K562 (cell line): ENCODE measurements at regions not wholly inside any gene's neighbourhood (a gene's known extent, or its start where the extent isn't known, plus 50 kb on each side); places are given as distances from the start of the nearest gene placed in this dataset.

Experiments used
- CTCF ChIP-seq, 3 experiments: IDR thresholded peaks in 2 of 3; conservative IDR thresholded peaks in 1 of 3; 2 replicates each; pipeline ENCODE4 v1.5.1; 2011 to 2012; ENCODE audit warnings: low read length in 3 of 3, mild to moderate bottlenecking in 3 of 3, control low read depth in 2 of 3, improper control_type of control experiment in 1 of 3, inconsistent platforms in 1 of 3, low read depth in 1 of 3, mixed read lengths in 1 of 3, moderate library complexity in 1 of 3; ENCODE audit not compliant: insufficient read depth in 2 of 3
- FOXJ2 ChIP-seq: fragments of 200-800 bp; sonication (Bioruptor generic); IDR thresholded peaks from 2 replicates; pipeline ENCODE4 v1.6.1; 2016; ENCODE audit warnings: missing genetic modification characterization, missing compliant biosample characterization
- JUND ChIP-seq, 2 experiments: IDR thresholded peaks; 2 replicates in 1 of 2; 3 replicates in 1 of 2; pipeline ENCODE4 v1.6.1; 2011; ENCODE audit warnings: borderline replicate concordance in 2 of 2, low read depth in 2 of 2, low read length in 2 of 2, improper control_type of control experiment in 1 of 2, missing biosample characterization in 1 of 2, missing genetic modification characterization in 1 of 2, missing genetic modification reagents in 1 of 2
- MAFF ChIP-seq: IDR thresholded peaks from 2 replicates; pipeline ENCODE4 v1.6.1; 2012; ENCODE audit warnings: low read length, improper control_type of control experiment
- NFE2L1 ChIP-seq: fragments of 450-650 bp; IDR thresholded peaks from 2 replicates; pipeline ENCODE4 v1.6.1; 2016; ENCODE audit warnings: missing genetic modification characterization, low read depth, mild to moderate bottlenecking, missing compliant biosample characterization, moderate library complexity, borderline replicate concordance
- POLR2A ChIP-seq: fragments of 450-650 bp; conservative IDR thresholded peaks from 2 replicates; pipeline ENCODE4 v1.6.1; 2016
- SIRT6 ChIP-seq: IDR thresholded peaks from one replicate; pipeline ENCODE4 v1.6.1; 2012; ENCODE audit warnings: low read depth, mild to moderate bottlenecking, control low read depth, inconsistent platforms, low read length, moderate library complexity
- TEAD4 ChIP-seq, 2 experiments: sonication (generic) in 1 of 2; formaldehyde crosslinking in 1 of 2; IDR thresholded peaks; 2 replicates each; pipeline versions ENCODE4 v1.6.1 to v1.8.0; 2012 to 2022; ENCODE audit warnings: borderline replicate concordance in 1 of 2, inconsistent platforms in 1 of 2, low read length in 1 of 2, mild to moderate bottlenecking in 1 of 2, missing genetic modification reagents in 1 of 2

GRCh38 chr16:66267292-66268014, 99.0 kb upstream of the CDH5 start:
- TF ChIP-seq FOXJ2 (tag) (no peak), TEAD4 (IDR thresholded peaks at IDR 0.05; ENCODE audit: low read length) (no peak), TEAD4 (CRISPR knock-in tag; IDR thresholded peaks at IDR 0.05; ENCODE audit: borderline replicate concordance) (no peak), JUND (IDR thresholded peaks at IDR 0.05; ENCODE audit: borderline replicate concordance, low read depth, low read length) (no peak), JUND (tag; IDR thresholded peaks at IDR 0.05; ENCODE audit: borderline replicate concordance, low read depth, low read length) (no peak), NFE2L1 (no peak), CTCF (IDR thresholded peaks at IDR 0.05 in 2 of 3, conservative IDR thresholded peaks at IDR 0.05 in 1 of 3; ENCODE audit: insufficient read depth in 2 of 3, low read depth in 1 of 3, low read length in 3 of 3) (no peak), SIRT6 (no peak), POLR2A (no peak), MAFF (no peak)
